Thyroid gland (tissue), 4 donors: ENCODE measurements at regions not wholly inside any gene's neighbourhood (a gene's known extent, or its start where the extent isn't known, plus 50 kb on each side); places are given as distances from the start of the nearest gene placed in this dataset.

ENCODE experiments used
- CTCF ChIP-seq, 6 experiments: fragments of 200-600 bp in 3 of 6; fragments of 450-650 bp in 3 of 6; sonication (generic) in 3 of 6; IDR thresholded peaks; one replicate each; pipeline ENCODE4 v1.5.1; 2016 to 2019; ENCODE audit warnings: antibody characterized with exemption in 6 of 6, mild to moderate bottlenecking in 2 of 6, inconsistent platforms in 1 of 6, moderate library complexity in 1 of 6
- POLR2A ChIP-seq, 2 donors: fragments of 450-650 bp; IDR thresholded peaks; one replicate each; pipeline ENCODE4 v1.6.1; 2017; ENCODE audit warnings: antibody characterized with exemption in 2 of 2, mild to moderate bottlenecking in 2 of 2, moderate library complexity in 1 of 2

DNA sequence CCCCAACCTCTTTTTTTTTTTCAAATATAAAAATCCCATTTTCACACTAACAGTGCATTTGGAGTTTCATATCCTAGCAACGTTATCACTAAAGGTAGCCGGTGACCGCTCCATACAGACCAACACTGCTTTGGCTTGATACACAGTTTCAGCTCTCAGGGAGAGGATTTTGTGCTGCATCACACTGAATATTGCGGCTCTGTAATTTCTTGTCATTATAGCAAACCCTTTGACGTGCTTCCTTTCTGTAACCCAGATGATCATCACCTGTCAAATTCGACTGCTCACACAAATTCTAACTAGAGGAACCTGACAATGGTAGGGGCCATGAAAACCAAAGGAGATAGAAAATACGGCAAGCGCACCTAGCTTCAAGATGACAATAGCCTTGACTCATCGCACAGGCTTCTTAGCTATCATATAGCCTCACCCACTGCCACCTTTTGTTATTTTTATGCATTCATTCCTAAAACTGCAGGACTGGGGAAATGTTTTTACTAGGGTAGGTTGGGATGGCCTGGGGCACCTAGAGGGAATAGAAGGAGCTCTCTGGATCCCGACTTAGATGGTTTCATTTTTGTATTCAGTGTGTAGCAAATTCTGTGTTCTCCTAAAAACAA, 582.9 kb upstream of the PIK3C3 start:
- TF ChIP-seq CTCF (IDR thresholded peaks at IDR 0.05) (no peak), POLR2A (IDR thresholded peaks at IDR 0.05) (no peak)
